Panc1 (cell line): ENCODE measurements at regions not wholly inside any gene's neighbourhood (a gene's known extent, or its start where the extent isn't known, plus 50 kb on each side); places are given as distances from the start of the nearest gene placed in this dataset.

Experiments
- ATAC-seq: fragments of 200-7000 bp; cut with Tn5 transposase; 2 replicates; pipeline ENCODE4 v1.9.1; 2020; ENCODE audit warnings: mild to moderate bottlenecking, moderate library complexity
- BruUV-seq: library from RNA; stranded (reverse); fragments of 400-500 nt; replicated peaks from 2 replicates; lab custom pipeline; 2021; lab: Mats Ljungman, UMichigan
- CTCF ChIA-PET: fragments of 300-600 bp; sonication (Branson Sonifier 250); formaldehyde crosslinking; loops from one replicate; lab custom pipeline; 2022; ENCODE audit warnings: antibody characterized with exemption; lab: Charles Lee
- POLR2A ChIA-PET: fragments of 300-600 bp; sonication (Branson Sonifier 250); formaldehyde crosslinking; loops from one replicate; lab custom pipeline; 2022; ENCODE audit warnings: antibody characterized with exemption; lab: Charles Lee
- DNase-seq: peaks from one replicate; pipeline ENCODE4 v3.0.0-alpha.2; 2010; ENCODE audit warnings: low read depth, low spot score
- H3K27ac ChIP-seq: 2 replicates; pipeline ENCODE4 v1.5.1; 2011; ENCODE audit warnings: mild to moderate bottlenecking, low read length, inconsistent platforms
- H3K27me3 ChIP-seq: fragments of 200-500 bp; sonication (Bioruptor generic); 2 replicates; pipeline ENCODE4 v1.6.0; 2014; ENCODE audit warnings: low read length, inconsistent platforms; ENCODE audit not compliant: control insufficient read depth, insufficient read depth
- H3K36me3 ChIP-seq: fragments of 200-500 bp; sonication (Bioruptor generic); 2 replicates; pipeline ENCODE4 v1.5.1; 2014; ENCODE audit warnings: inconsistent platforms, mild to moderate bottlenecking, low read length, moderate library complexity; ENCODE audit not compliant: control insufficient read depth, insufficient read depth
- H3K4me1 ChIP-seq: 2 replicates; pipeline ENCODE4 v1.5.1; 2011; ENCODE audit warnings: inconsistent platforms, mild to moderate bottlenecking, low read length, moderate library complexity; ENCODE audit not compliant: control insufficient read depth, insufficient read depth
- H3K4me3 ChIP-seq, 2 experiments: 2 replicates each; pipeline ENCODE4 v1.5.1; 2011 to 2012; ENCODE audit warnings: low read depth in 2 of 2, low read length in 2 of 2, mild to moderate bottlenecking in 2 of 2, inconsistent platforms in 1 of 2, moderate library complexity in 1 of 2
- H3K9me3 ChIP-seq: fragments of 200-500 bp; sonication (Bioruptor generic); 2 replicates; pipeline ENCODE4 v1.5.1; 2014; ENCODE audit warnings: low read depth, mild to moderate bottlenecking, inconsistent platforms, low read length, moderate library complexity; ENCODE audit not compliant: control insufficient read depth, insufficient read depth
- CTCF ChIP-seq: fragments of 450-650 bp; IDR thresholded peaks from 2 replicates; pipeline ENCODE4 v1.5.1; 2017; ENCODE audit warnings: mild to moderate bottlenecking
- POLR2AphosphoS5 ChIP-seq: IDR thresholded peaks from 2 replicates; pipeline ENCODE4 v1.6.1; 2012; ENCODE audit warnings: mild to moderate bottlenecking, low read depth, low read length, moderate library complexity
- SIN3A ChIP-seq: IDR thresholded peaks from 2 replicates; pipeline ENCODE4 v1.6.1; 2012; ENCODE audit warnings: low read depth, mild to moderate bottlenecking, low read length, moderate library complexity, borderline replicate concordance; ENCODE audit not compliant: insufficient read depth
- TCF7L2 ChIP-seq: IDR thresholded peaks from 2 replicates; pipeline ENCODE4 v1.6.1; 2011; ENCODE audit warnings: mild to moderate bottlenecking, low read depth, low read length, inconsistent platforms
- in situ Hi-C: cut with HindIII; loops from 2 replicates; pipeline ENCODE4 v1.10.0; 2016; ENCODE audit warnings: low sequenced_read_pairs, low pct_unique_long_range_greater_than_20kb
- intact Hi-C: fragments of 100-400 bp; cut with micrococcal nuclease; formaldehyde crosslinking; loops from one replicate; pipeline ENCODE4 v1.10.0; 2022; ENCODE audit not compliant: unreplicated experiment
- TF ChIP-seq, protein P1 (sequence below), 2 experiments: IDR thresholded peaks; 2 replicates each; pipeline ENCODE4 v1.6.1; 2011 to 2012; ENCODE audit warnings: low read depth in 2 of 2, control low read depth in 1 of 2, low read length in 1 of 2, mild to moderate bottlenecking in 1 of 2, moderate library complexity in 1 of 2; ENCODE audit not compliant: insufficient read depth in 1 of 2

DNA sequence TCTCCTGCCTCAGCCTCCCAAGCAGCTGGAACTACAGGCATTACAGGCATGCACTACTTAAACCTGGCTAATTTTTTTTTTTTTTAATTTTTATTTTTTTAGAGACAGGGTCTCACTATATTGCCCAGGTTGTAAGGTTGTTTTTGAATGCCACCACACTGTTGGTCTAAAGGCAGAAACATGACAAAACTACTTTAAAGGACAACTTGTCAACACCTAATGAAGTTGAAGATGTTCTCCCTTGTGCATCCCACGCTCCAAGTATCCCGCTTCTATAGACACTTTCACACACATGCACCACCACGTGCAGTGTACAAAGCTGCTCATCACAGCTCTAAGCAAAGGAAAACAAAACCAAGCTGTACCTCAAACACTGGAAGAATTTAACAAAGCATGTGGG, 226.4 kb downstream of the FGFR2 start:
- Histone ChIP-seq H3K27me3 (peaks cover 6% of the 10 kb centered on the region; the same call in 1 of the 2 replicates), H3K9me3 (no peaks in the 10 kb centered on the region), H3K36me3 (no peaks in the 10 kb centered on the region), H3K27ac (no peak overlapping the region), H3K4me1 (no peaks in the 10 kb centered on the region), H3K4me3 (no peak overlapping the region)
- ChIA-PET CTCF (no interaction called here), POLR2A (no interaction called here)
- intact Hi-C loops (no loop called here), in situ Hi-C loops (no loop called here)
- TF ChIP-seq, protein P1, sequence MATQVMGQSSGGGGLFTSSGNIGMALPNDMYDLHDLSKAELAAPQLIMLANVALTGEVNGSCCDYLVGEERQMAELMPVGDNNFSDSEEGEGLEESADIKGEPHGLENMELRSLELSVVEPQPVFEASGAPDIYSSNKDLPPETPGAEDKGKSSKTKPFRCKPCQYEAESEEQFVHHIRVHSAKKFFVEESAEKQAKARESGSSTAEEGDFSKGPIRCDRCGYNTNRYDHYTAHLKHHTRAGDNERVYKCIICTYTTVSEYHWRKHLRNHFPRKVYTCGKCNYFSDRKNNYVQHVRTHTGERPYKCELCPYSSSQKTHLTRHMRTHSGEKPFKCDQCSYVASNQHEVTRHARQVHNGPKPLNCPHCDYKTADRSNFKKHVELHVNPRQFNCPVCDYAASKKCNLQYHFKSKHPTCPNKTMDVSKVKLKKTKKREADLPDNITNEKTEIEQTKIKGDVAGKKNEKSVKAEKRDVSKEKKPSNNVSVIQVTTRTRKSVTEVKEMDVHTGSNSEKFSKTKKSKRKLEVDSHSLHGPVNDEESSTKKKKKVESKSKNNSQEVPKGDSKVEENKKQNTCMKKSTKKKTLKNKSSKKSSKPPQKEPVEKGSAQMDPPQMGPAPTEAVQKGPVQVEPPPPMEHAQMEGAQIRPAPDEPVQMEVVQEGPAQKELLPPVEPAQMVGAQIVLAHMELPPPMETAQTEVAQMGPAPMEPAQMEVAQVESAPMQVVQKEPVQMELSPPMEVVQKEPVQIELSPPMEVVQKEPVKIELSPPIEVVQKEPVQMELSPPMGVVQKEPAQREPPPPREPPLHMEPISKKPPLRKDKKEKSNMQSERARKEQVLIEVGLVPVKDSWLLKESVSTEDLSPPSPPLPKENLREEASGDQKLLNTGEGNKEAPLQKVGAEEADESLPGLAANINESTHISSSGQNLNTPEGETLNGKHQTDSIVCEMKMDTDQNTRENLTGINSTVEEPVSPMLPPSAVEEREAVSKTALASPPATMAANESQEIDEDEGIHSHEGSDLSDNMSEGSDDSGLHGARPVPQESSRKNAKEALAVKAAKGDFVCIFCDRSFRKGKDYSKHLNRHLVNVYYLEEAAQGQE (IDR thresholded peaks at IDR 0.05; ENCODE audit: insufficient read depth in 1 of 2, low read depth in 2 of 2, low read length in 1 of 2) = no peak
- no peak for TF ChIP-seq CTCF
- no peak for TF ChIP-seq TCF7L2
- no peak for TF ChIP-seq POLR2AphosphoS5
- DNase-seq (no peak), ATAC-seq (no peak)
- BruUV-seq = no TSS peak

GRCh38 chr10:121373411-121373810, 224.8 kb downstream of the FGFR2 start:
- H3K27ac ChIP-seq = no peak overlapping the region
- no TSS peak for BruUV-seq
- TF ChIP-seq CTCF (no peak), POLR2AphosphoS5 (no peak), SIN3A (no peak), TCF7L2 (no peak)
- TF ChIP-seq, protein P1 (IDR thresholded peaks at IDR 0.05; ENCODE audit: insufficient read depth in 1 of 2, low read depth in 2 of 2, low read length in 1 of 2) = no peak
- no peak overlapping the region for H3K4me3 ChIP-seq
- H3K36me3 ChIP-seq = no peaks in the 10 kb centered on the region
- ATAC-seq (no peak), DNase-seq (no peak)
- in situ Hi-C loops = no loop called here
- ChIA-PET POLR2A (interaction anchor here (0.6 kb wide), 1 partner anchor 76 kb away, joined by 3 read pairs; no protein-coding TSS in a partner anchor), CTCF (no interaction called here)
- H3K27me3 ChIP-seq = peaks cover 6% of the 10 kb centered on the region; the same call in 1 of the 2 replicates
- H3K4me1 ChIP-seq = no peaks in the 10 kb centered on the region
- intact Hi-C loops = no loop called here
- H3K9me3 ChIP-seq = no peaks in the 10 kb centered on the region
